H1 (cell line): ENCODE measurements at regions not wholly inside any gene's neighbourhood (a gene's known extent, or its start where the extent isn't known, plus 50 kb on each side); places are given as distances from the start of the nearest gene placed in this dataset.

Experiments
- CTCF ChIA-PET: fragments of 300-600 bp; sonication (Branson Sonifier 250); formaldehyde crosslinking; loops from one replicate; lab custom pipeline; 2021; ENCODE audit not compliant: partially characterized antibody; lab: Charles Lee
- POLR2A ChIA-PET: fragments of 300-600 bp; sonication (Branson Sonifier 250); formaldehyde crosslinking; loops from one replicate; lab custom pipeline; 2021; ENCODE audit warnings: inconsistent platforms; ENCODE audit not compliant: partially characterized antibody; lab: Charles Lee
- DNase-seq, 2 experiments: peaks; one replicate each; pipeline versions ENCODE4 v3.0.0 to v3.0.0-alpha.2; 2010 to 2022; ENCODE audit warnings: low spot score in 2 of 2, low read depth in 1 of 2, mixed read lengths in 1 of 2
- FAIRE-seq: peaks from 2 replicates; lab custom pipeline; 2011; peaks lifted over from hg19 to GRCh38; lab: Jason Lieb, UNC
- H2AFZ ChIP-seq: 2 replicates; pipeline ENCODE4 v1.8.1; 2012; ENCODE audit warnings: low read length, inconsistent platforms
- H2AK5ac ChIP-seq: 2 replicates; pipeline ENCODE4 v1.6.1; 2013; ENCODE audit warnings: low read depth, low read length
- H2BK120ac ChIP-seq: replicated peaks from 2 replicates; pipeline ENCODE3; 2013; ENCODE audit warnings: low read depth, low read length, inconsistent platforms
- H2BK12ac ChIP-seq: 2 replicates; pipeline ENCODE4 v1.6.1; 2013; ENCODE audit warnings: low read depth, low read length
- H2BK15ac ChIP-seq: 2 replicates; pipeline ENCODE4 v1.6.1; 2013; ENCODE audit warnings: low read length
- H2BK20ac ChIP-seq: 2 replicates; pipeline ENCODE4 v1.6.1; 2013; ENCODE audit warnings: low read length
- H2BK5ac ChIP-seq: 2 replicates; pipeline ENCODE4 v1.6.1; 2013; ENCODE audit warnings: low read depth, low read length
- H3K14ac ChIP-seq: 2 replicates; pipeline ENCODE4 v1.6.1; 2013; ENCODE audit warnings: inconsistent platforms; ENCODE audit not compliant: insufficient read length
- H3K18ac ChIP-seq: 2 replicates; pipeline ENCODE4 v1.6.1; 2013; ENCODE audit warnings: low read length; ENCODE audit errors: extremely low read depth
- H3K23ac ChIP-seq: 2 replicates; pipeline ENCODE4 v1.6.1; 2013; ENCODE audit warnings: inconsistent platforms; ENCODE audit not compliant: insufficient read length
- H3K23me2 ChIP-seq: 2 replicates; pipeline ENCODE4 v1.6.1; 2013; ENCODE audit warnings: low read depth, low read length
- H3K27ac ChIP-seq: 2 replicates; pipeline ENCODE4 v1.6.1; 2011; ENCODE audit warnings: low read depth, low read length, inconsistent platforms
- H3K27me3 ChIP-seq, 4 experiments: replicated peaks in 1 of 4; 1 replicate in 1 of 4; 2 replicates in 3 of 4; pipeline versions ENCODE4 v1.6.1 to v1.8.1; 2011 to 2013; ENCODE audit warnings: low read length in 3 of 4, mild to moderate bottlenecking in 3 of 4, inconsistent platforms in 2 of 4, mixed read lengths in 2 of 4, moderate library complexity in 1 of 4; ENCODE audit not compliant: control insufficient read depth in 3 of 4, insufficient read depth in 3 of 4; ENCODE audit errors: extremely low read depth in 1 of 4
- H3K36me3 ChIP-seq, 4 experiments: 2 replicates each; pipeline versions ENCODE4 v1.6.1 to v1.8.1; 2011 to 2013; ENCODE audit warnings: mild to moderate bottlenecking in 4 of 4, low read length in 3 of 4, moderate library complexity in 2 of 4, control low read depth in 1 of 4, inconsistent platforms in 1 of 4; ENCODE audit not compliant: insufficient read depth in 4 of 4, control insufficient read depth in 2 of 4
- H3K4ac ChIP-seq: replicated peaks from 2 replicates; pipeline ENCODE3; 2013; ENCODE audit warnings: low read length, low read depth, mixed read lengths, inconsistent platforms; ENCODE audit not compliant: insufficient read length
- H3K4me1 ChIP-seq, 4 experiments: replicated peaks in 1 of 4; 1 replicate in 1 of 4; 2 replicates in 3 of 4; pipeline versions ENCODE4 v1.6.1 to v1.8.1; 2011 to 2013; ENCODE audit warnings: low read length in 3 of 4, inconsistent platforms in 2 of 4, mixed read lengths in 1 of 4; ENCODE audit not compliant: insufficient read depth in 4 of 4, control insufficient read depth in 3 of 4
- H3K4me2 ChIP-seq, 2 experiments: 2 replicates each; pipeline versions ENCODE4 v1.6.1 to v1.8.1; 2011 to 2013; ENCODE audit warnings: low read depth in 2 of 2, low read length in 2 of 2, control low read depth in 1 of 2, inconsistent platforms in 1 of 2, mild to moderate bottlenecking in 1 of 2; ENCODE audit not compliant: insufficient read depth in 1 of 2
- H3K4me3 ChIP-seq, 4 experiments: fragments of 200-600, 300-600 bp in 1 of 4; sonication (generic), shearing (Covaris generic), sonication (Bioruptor Twin) in 1 of 4; 2 replicates each; pipeline versions ENCODE4 v1.5.1 to v1.8.1; 2011 to 2016; ENCODE audit warnings: low read length in 4 of 4, low read depth in 3 of 4, control low read depth in 2 of 4, inconsistent platforms in 2 of 4, mild to moderate bottlenecking in 2 of 4, mixed read lengths in 1 of 4, moderate library complexity in 1 of 4; ENCODE audit not compliant: insufficient read depth in 2 of 4; ENCODE audit errors: extremely low read depth in 1 of 4
- H3K56ac ChIP-seq: replicated peaks from 2 replicates; pipeline ENCODE3; 2013; ENCODE audit warnings: low read depth, mild to moderate bottlenecking, mixed read lengths, low read length, inconsistent platforms; ENCODE audit not compliant: insufficient read length
- H3K79me1 ChIP-seq: 2 replicates; pipeline ENCODE4 v1.6.1; 2013; ENCODE audit warnings: low read depth, low read length, control low read depth
- H3K79me2 ChIP-seq, 2 experiments: 2 replicates each; pipeline versions ENCODE4 v1.6.1 to v1.8.1; 2012 to 2013; ENCODE audit warnings: low read length in 2 of 2, mild to moderate bottlenecking in 2 of 2, inconsistent platforms in 1 of 2; ENCODE audit not compliant: insufficient read depth in 2 of 2, control insufficient read depth in 1 of 2
- H3K9ac ChIP-seq, 4 experiments: replicated peaks in 1 of 4; 1 replicate in 1 of 4; 2 replicates in 3 of 4; pipeline versions ENCODE4 v1.6.1 to v1.8.1; 2011 to 2013; ENCODE audit warnings: low read depth in 3 of 4, low read length in 3 of 4, control low read depth in 2 of 4, mild to moderate bottlenecking in 2 of 4, moderate library complexity in 2 of 4, inconsistent platforms in 1 of 4; ENCODE audit errors: extremely low read depth in 1 of 4
- H3K9me3 ChIP-seq, 2 experiments: 2 replicates each; pipeline versions ENCODE4 v1.6.1 to v1.8.1; 2012 to 2013; ENCODE audit warnings: mild to moderate bottlenecking in 2 of 2, moderate library complexity in 2 of 2, control low read depth in 1 of 2, inconsistent platforms in 1 of 2, low read depth in 1 of 2, low read length in 1 of 2, mixed read lengths in 1 of 2; ENCODE audit not compliant: insufficient read depth in 2 of 2
- H4K20me1 ChIP-seq, 2 experiments: replicated peaks in 1 of 2; 2 replicates each; pipeline versions ENCODE3 to v1.8.1; 2011 to 2013; ENCODE audit warnings: inconsistent platforms in 2 of 2, low read length in 2 of 2, mild to moderate bottlenecking in 1 of 2; ENCODE audit not compliant: insufficient read depth in 2 of 2, control insufficient read depth in 1 of 2
- H4K5ac ChIP-seq: 2 replicates; pipeline ENCODE4 v1.6.1; 2013; ENCODE audit warnings: low read length, low read depth, mixed read lengths, inconsistent platforms; ENCODE audit not compliant: insufficient read length
- H4K8ac ChIP-seq: 2 replicates; pipeline ENCODE4 v1.8.0; 2013; ENCODE audit warnings: mild to moderate bottlenecking, moderate library complexity, low read length, inconsistent platforms; ENCODE audit not compliant: insufficient read depth; ENCODE audit errors: extremely low read depth
- H4K91ac ChIP-seq: replicated peaks from 2 replicates; pipeline ENCODE3; 2013; ENCODE audit warnings: low read length, mixed read lengths, inconsistent platforms; ENCODE audit not compliant: insufficient read length
- E2F6 ChIP-seq: IDR thresholded peaks from 2 replicates; pipeline ENCODE4 v1.6.1; 2012; ENCODE audit warnings: inconsistent platforms
- SP1 ChIP-seq: IDR thresholded peaks from 2 replicates; pipeline ENCODE4 v1.6.1; 2011; ENCODE audit warnings: low read depth, low read length
- TEAD4 ChIP-seq: IDR thresholded peaks from 2 replicates; pipeline ENCODE4 v1.6.1; 2012; ENCODE audit warnings: low read depth, low read length, inconsistent platforms, mixed read lengths
- YY1 ChIP-seq: IDR thresholded peaks from 2 replicates; pipeline ENCODE4 v1.6.1; 2011; ENCODE audit warnings: low read depth, mild to moderate bottlenecking, low read length
- WGBS, 2 experiments: shearing (Covaris generic) in 1 of 2; methylation state at CpG; one replicate each; pipeline versions ENCODE4 v1.1.6 to v1.1.7; 2013 to 2015; ENCODE audit warnings: low lambda C conversion rate in 2 of 2, mixed read lengths in 2 of 2, inconsistent platforms in 1 of 2, low coverage in 1 of 2, missing lambda C conversion rate in 1 of 2; ENCODE audit not compliant: insufficient replicate concordance in 2 of 2, insufficient coverage in 1 of 2, insufficient read length in 1 of 2; ENCODE audit errors: extremely low coverage in 1 of 2, missing lambda C conversion rate in 1 of 2; 5-methylcytosine and 5-hydroxymethylcytosine counted together

DNA sequence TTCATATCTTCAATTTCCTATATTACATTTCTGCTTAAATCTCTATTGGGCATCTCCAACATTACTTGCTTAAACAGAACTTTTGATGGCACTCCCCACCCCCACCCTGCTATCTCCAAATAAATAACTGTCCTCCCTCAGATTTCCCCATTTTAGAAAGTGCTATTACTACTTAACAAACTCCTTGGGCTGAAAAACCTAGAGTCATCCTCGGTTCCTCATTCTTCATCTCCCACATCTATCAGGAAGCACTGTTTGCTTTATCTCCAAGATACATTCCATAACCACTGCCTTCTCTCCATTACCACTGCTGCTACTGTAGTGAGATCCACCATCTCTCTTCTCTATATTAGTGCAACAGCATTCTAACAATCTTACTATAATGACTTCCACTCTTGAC, 150.4 kb upstream of the CYRIA start (continued):
- no peak for TF ChIP-seq YY1

DNA sequence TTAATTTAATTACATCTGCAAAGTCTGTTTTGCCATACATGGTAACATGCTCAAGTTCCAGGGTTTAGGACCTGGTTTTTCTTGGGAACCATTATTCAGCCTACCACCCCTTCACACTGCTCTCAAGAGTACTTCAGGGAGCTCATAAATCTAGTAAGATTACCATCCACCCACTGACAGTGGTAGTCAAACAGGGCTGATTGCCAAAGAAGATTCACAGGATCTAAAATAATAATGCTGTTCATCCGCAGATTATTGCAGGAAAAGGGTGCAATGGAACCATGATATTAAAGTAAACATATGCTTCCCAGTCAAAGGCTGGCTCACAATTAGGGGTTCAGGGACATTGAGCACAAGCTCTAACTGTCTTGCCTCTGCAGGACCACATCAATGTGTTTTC, 148.0 kb upstream of the CYRIA start:
- Histone ChIP-seq H2AK5ac (no peak overlapping the region), H2BK15ac (no peak overlapping the region), H3K4me2 (no peak overlapping the region), H3K79me1 (no peaks in the 10 kb centered on the region), H2BK5ac (no peak overlapping the region), H3K4me3 (no peak overlapping the region), H3K14ac (no peak overlapping the region), H3K4me1 (no peaks in the 10 kb centered on the region), H4K20me1 (no peaks in the 10 kb centered on the region), H3K79me2 (no peaks in the 10 kb centered on the region), H3K56ac (no peak overlapping the region), H3K27ac (no peak overlapping the region), H2BK120ac (no peak overlapping the region), H2BK20ac (no peak overlapping the region), H3K9ac (no peak overlapping the region), H3K4ac (no peak overlapping the region), H3K23ac (no peak overlapping the region), H2AFZ (no peak overlapping the region), H3K36me3 (no peaks in the 10 kb centered on the region), H4K5ac (no peak overlapping the region), H4K91ac (no peak overlapping the region), H3K27me3 (no peaks in the 10 kb centered on the region), H3K23me2 (no peaks in the 10 kb centered on the region), H3K18ac (no peak overlapping the region), H3K9me3 (no peaks in the 10 kb centered on the region), H2BK12ac (no peak overlapping the region), H4K8ac (no peak overlapping the region)
- POLR2A ChIA-PET: no interaction called here
- CTCF ChIA-PET: interaction anchor here (0.6 kb wide), 1 partner anchor 860 kb away, joined by 3 read pairs; no protein-coding TSS in a partner anchor
- 80% methylated on average over 1 of the region's 1 CpG; no CpG with 5 or more reads in 1 of the 2 experiments for WGBS, 2 experiments
- no peak for DNase-seq
- no peak for FAIRE-seq
- TF ChIP-seq TEAD4 (no peak), E2F6 (no peak), SP1 (no peak)
